Renal pelvis (tissue), 1 donor: ENCODE measurements at regions not wholly inside any gene's neighbourhood (a gene's known extent, or its start where the extent isn't known, plus 50 kb on each side); places are given as distances from the start of the nearest gene placed in this dataset.

Source experiments
- DNase-seq: peaks from one replicate; pipeline ENCODE4 v3.0.0-alpha.2; 2013

GRCh38 chr10:3426190-3426845 is 253.7 kb upstream of the PITRM1 start:
- no peak for DNase-seq

DNA sequence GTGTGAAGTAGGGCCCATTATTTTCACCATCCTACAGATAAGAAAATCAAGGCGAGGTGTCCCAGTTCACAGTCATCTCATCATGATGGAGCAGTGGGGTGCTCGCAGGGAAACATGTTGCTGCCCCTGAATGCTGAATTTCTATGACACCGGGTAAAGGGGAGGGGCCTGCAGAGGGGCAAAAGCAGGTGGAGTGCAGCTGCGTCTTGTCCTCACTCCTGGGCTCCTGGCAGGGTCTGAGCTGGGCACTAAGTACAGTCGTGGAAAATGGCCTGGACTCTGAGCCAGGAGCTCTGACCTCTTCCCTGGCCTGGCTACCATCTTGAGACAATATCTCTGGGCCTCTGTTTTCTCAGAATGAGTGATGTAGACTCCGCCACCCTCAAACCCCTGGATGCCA is 253.1 kb upstream of the PITRM1 start:
- no peak for DNase-seq

DNA sequence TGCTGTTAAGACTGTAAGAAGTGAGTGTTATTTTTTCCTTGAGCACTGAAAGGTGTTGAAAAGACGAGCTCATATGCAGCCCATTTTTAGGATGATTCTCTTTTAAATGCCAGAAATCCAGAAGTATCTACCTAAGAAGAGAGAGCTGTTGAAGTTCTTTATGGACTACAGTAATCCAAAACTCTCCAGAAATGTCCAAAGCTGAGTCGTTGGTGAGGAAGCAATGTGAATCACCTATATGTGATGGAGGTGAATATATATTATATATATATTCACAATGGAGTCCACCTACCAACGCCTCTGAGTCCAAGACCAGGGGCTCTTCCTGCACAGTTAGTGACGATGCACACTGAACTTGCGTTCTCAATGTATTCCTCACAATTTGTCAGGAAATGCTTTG is 252.7 kb upstream of the PITRM1 start:
- no peak for DNase-seq

DNA sequence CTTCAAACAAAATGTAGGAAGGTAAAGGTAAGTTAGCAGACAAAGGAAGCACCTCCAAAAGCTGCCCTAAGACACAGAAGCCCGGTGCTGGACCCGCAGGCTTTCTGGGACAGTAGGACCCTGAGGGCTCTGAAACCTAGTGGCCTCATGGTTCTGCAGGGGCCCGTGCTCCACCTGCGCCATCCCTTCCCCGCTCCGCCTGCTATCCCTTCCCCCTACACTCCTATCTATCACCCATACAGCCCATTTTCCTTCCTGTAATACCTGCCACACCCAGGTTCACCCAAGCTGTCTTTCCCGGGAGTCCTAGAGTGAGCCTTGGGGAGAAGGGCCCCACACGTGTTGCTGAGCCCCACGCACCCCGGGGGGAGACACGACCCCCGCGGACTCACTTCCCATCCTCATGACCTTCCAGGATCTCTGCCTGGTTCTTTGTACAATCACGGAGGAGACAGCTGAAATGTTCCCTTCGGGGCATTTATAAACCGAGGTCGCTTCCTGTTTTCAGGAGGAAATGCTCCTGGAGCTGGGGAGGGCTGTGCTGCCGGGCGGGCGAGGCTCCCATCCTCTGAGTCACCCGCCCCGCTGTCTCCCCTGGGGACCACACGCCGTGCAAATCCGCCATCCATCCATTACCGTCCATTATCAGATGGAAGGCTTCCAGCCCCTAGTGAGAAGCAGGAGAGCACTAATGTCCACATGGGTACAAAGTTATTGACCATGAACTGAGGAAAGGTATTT is 251.7 kb upstream of the PITRM1 start:
- no peak for DNase-seq

- DNase-seq = no peak
Measured at GRCh38 chr10:3423384-3423783, 250.8 kb upstream of the PITRM1 start.

DNA sequence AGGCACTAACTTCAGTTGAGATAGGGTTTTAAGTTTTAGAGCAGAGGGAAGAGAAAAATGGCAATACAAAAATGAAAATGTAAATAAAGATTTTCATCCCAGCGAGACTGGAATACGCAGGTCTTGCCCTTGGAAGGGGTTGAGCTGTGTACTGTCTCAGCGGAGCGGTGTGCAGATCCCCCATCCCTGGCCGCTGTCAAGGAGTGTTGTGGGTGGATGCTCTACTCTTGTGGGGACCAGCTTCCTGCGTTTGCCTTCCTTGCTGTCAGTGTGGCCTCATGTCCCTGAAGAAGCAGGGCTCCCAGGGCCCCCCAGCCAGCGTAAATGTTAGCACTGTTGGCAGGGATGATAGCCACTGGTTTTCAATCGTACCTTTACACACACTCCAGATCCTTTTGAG is 249.7 kb upstream of the PITRM1 start:
- DNase-seq = no peak

- DNase-seq = no peak
Measured at GRCh38 chr10:3421537-3422257, 249.1 kb upstream of the PITRM1 start.

GRCh38 chr10:3420527-3421469 is 248.2 kb upstream of the PITRM1 start:
- no peak for DNase-seq

DNA sequence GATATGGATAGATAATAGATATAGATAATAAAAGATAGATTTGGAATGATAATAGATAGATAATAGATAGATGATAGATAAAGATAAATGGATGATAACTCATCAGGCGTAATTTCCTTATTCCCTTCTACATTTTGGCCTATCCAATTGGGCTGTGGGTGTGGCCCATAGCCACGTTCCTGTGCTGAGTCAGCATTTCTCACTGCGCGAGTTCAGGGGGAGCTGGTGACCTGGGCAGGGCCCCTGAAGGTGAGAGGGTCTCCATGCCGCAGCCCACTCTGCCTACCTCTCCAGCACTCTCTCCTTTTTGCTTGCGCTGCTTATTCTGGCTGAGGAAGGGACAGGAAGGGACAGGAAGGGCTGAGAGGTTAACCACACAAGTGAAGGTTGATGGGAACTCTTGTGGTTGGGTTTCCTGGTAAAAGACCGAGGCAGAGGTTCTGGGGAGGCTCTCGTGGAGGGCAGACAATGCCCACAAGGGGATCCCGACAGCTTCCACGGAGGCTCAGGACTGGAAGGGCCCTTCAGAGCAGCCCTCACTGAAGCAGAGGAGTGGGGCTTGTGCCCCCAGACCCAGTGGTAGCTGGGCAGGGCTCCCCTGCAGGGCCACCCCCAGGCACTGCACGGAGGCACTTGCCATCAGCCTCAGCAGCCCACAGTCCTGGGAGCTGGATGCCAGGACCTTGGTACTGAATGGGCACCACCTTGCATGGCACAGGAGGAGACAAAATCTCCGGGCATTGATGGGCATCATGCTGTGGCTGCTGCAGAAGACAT is 247.3 kb upstream of the PITRM1 start:
- DNase-seq = no peak

GRCh38 chr10:3418926-3419325 is 246.3 kb upstream of the PITRM1 start:
- DNase-seq = no peak

- DNase-seq = peak; percentile 51
Measured at GRCh38 chr10:3418041-3418754, 245.6 kb upstream of the PITRM1 start.

DNA sequence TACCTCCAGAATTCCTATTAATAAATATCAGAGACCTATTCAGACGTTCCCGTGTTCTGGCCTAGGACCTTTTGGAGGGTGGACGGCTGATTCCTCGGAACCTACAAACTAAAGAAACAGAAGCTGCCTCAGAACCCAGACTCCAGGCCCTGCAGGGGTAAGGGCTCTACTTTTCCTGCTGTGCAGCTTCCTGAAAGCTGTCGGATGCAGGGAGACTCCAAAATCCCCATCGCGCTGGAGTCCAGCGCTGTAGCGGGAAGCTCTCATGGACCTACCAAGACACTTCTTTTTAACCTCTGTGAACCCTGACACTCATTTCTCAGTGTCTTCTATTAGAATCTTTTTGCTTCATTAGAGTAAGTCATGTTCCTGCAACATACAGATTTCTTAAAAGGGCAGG is 244.5 kb upstream of the PITRM1 start:
- no peak for DNase-seq

- DNase-seq = no peak
Measured at GRCh38 chr10:3415878-3416605, 243.5 kb upstream of the PITRM1 start.

DNA sequence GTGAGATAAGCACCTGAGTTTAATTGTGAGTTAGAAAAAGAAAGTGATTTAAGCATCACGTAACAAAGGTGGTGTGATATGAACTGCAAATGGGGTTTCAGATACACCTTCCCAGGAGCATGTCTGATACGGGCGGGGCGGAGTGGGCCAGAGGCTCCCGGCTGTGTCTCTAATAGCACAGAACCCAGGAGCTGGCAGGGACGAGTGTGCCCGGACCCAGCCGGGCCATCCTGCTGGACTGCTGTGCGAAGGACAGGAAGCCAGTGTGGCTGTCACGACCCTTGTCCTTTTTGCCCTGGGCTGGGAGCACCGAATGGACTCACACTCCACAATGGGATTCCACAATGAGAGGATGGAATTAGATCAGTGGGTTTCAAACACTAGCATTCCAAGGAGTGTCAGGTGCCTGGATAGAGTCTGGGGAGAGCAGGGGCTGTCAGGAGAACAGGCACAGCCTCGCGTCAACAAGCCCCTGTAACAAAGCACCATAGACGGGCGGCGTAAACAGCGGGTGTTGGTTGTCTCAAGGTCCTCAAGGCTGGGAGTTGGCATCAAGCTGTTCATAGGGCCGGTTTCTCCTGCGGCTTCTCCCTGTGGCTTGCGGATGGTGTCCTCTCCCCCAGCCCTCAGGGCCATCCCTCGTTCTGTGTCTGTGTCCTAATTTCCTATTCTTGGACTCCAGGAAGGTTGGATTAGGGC is 242.6 kb upstream of the PITRM1 start:
- no peak for DNase-seq

GRCh38 chr10:3414667-3415023 is 242.1 kb upstream of the PITRM1 start:
- no peak for DNase-seq

- no peak for DNase-seq
Measured at GRCh38 chr10:3413937-3414666, 241.5 kb upstream of the PITRM1 start.

- DNase-seq = no peak
Measured at GRCh38 chr10:3412646-3413045, 240.1 kb upstream of the PITRM1 start.

GRCh38 chr10:3412071-3412582 is 239.5 kb upstream of the PITRM1 start:
- DNase-seq = no peak
